Activated T-cell treated with anti-CD3 and anti-CD28 coated beads, Interleukin-2, amount 50 U/mL, for 72 hours (primary cell): ENCODE measurements at regions not wholly inside any gene's neighbourhood (a gene's known extent, or its start where the extent isn't known, plus 50 kb on each side); places are given as distances from the start of the nearest gene placed in this dataset.
A peak's percentile ranks its signal among the peaks of the same experiment; 100 is the strongest.

Experiments used
- ATAC-seq, 2 donors: fragments of 150-1000 bp; cut with Tn5 transposase; replicated peaks in 1 of 2; 2 replicates each; pipeline ENCODE4 v1.10.0; 2021; ENCODE audit warnings: moderate library complexity in 2 of 2, mild to moderate bottlenecking in 1 of 2
- DNase-seq, 2 donors: peaks; one replicate each; pipeline ENCODE4 v3.0.0; 2021 to 2022; ENCODE audit warnings: mixed read lengths in 1 of 2
- H3K27ac Mint-ChIP-seq: one replicate; pipeline ENCODE4 v1.8.0; 2022; ENCODE audit warnings: mild to moderate bottlenecking, moderate library complexity, mixed read lengths
- H3K27me3 Mint-ChIP-seq: one replicate; pipeline ENCODE4 v1.8.0; 2022; ENCODE audit warnings: low read depth, mixed read lengths
- H3K36me3 Mint-ChIP-seq, 2 donors: one replicate each; pipeline ENCODE4 v1.8.0; 2022; ENCODE audit warnings: mixed read lengths in 2 of 2, mild to moderate bottlenecking in 1 of 2; ENCODE audit not compliant: insufficient read depth in 2 of 2
- H3K4me1 Mint-ChIP-seq: one replicate; pipeline ENCODE4 v1.8.0; 2022; ENCODE audit warnings: low read depth, mixed read lengths
- H3K4me3 Mint-ChIP-seq, 2 donors: one replicate each; pipeline ENCODE4 v1.8.0; 2022; ENCODE audit warnings: mild to moderate bottlenecking in 2 of 2, mixed read lengths in 2 of 2, moderate library complexity in 2 of 2
- H3K9me3 Mint-ChIP-seq, 2 donors: one replicate each; pipeline ENCODE4 v1.8.0; 2022; ENCODE audit warnings: mixed read lengths in 2 of 2

- H3K27me3 Mint-ChIP-seq, result no peaks in the 10 kb centered on the region
- DNase-seq (no peak), ATAC-seq (no peak)
- no peaks in the 10 kb centered on the region for H3K4me1 Mint-ChIP-seq
- no peak overlapping the region for H3K27ac Mint-ChIP-seq
- no peaks in the 10 kb centered on the region for H3K36me3 Mint-ChIP-seq
- peaks cover 9 to 11% of the 10 kb centered on the region in 2 donors for H3K9me3 Mint-ChIP-seq
- no peak overlapping the region for H3K4me3 Mint-ChIP-seq
Measured at GRCh38 chr18:29648891-29649290, 1393.7 kb downstream of the DSC3 start.

GRCh38 chr18:29647700-29648099 lies 1394.8 kb downstream of the DSC3 start:
- ATAC-seq (no peak), DNase-seq (no peak)
- Mint-ChIP-seq H3K27ac (no peak overlapping the region), H3K27me3 (no peaks in the 10 kb centered on the region), H3K4me1 (no peaks in the 10 kb centered on the region), H3K4me3 (no peak overlapping the region), H3K36me3 (no peaks in the 10 kb centered on the region), H3K9me3 (peaks cover 9 to 11% of the 10 kb centered on the region in 2 donors)

GRCh38 chr18:29644276-29644675 lies 1398.3 kb downstream of the DSC3 start:
- Mint-ChIP-seq H3K4me1 (no peaks in the 10 kb centered on the region), H3K4me3 (no peak overlapping the region), H3K36me3 (peaks cover 0 to 2% of the 10 kb centered on the region in 2 donors), H3K9me3 (peaks cover 16% of the 10 kb centered on the region in 2 donors), H3K27ac (no peak overlapping the region), H3K27me3 (no peaks in the 10 kb centered on the region)
- ATAC-seq (no peak), DNase-seq (no peak)

GRCh38 chr18:29629493-29630036 lies 1413.0 kb downstream of the DSC3 start:
- no peak for ATAC-seq
- H3K36me3 Mint-ChIP-seq, result peaks cover 0 to 1% of the 10 kb centered on the region in 2 donors
- H3K9me3 Mint-ChIP-seq, result peaks cover 0 to 4% of the 10 kb centered on the region in 2 donors
- no peak overlapping the region for H3K4me3 Mint-ChIP-seq
- no peaks in the 10 kb centered on the region for H3K27me3 Mint-ChIP-seq
- H3K4me1 Mint-ChIP-seq, result no peaks in the 10 kb centered on the region
- DNase-seq, result no peak
- H3K27ac Mint-ChIP-seq, result no peak overlapping the region

GRCh38 chr18:29626094-29626493 lies 1416.4 kb downstream of the DSC3 start:
- Mint-ChIP-seq H3K36me3 (no peaks in the 10 kb centered on the region), H3K27me3 (no peaks in the 10 kb centered on the region)
- ATAC-seq, result no peak

GRCh38 chr18:29616867-29617266 lies 1425.7 kb downstream of the DSC3 start:
- H3K4me3 Mint-ChIP-seq, result no peak overlapping the region
- no peaks in the 10 kb centered on the region for H3K4me1 Mint-ChIP-seq
- DNase-seq, result no peak

More at GRCh38 chr18:29626094-29626493, 1416.4 kb downstream of the DSC3 start:
- H3K4me3 Mint-ChIP-seq, result no peak overlapping the region
- no peak for DNase-seq
- H3K9me3 Mint-ChIP-seq, result peaks cover 1 to 4% of the 10 kb centered on the region in 2 donors
- no peaks in the 10 kb centered on the region for H3K4me1 Mint-ChIP-seq
- H3K27ac Mint-ChIP-seq, result no peak overlapping the region

GRCh38 chr18:29608982-29609381 lies 1432.1 kb upstream of the CDH2 start:
- Mint-ChIP-seq H3K36me3 (peaks cover 2 to 3% of the 10 kb centered on the region in 2 donors), H3K4me1 (no peaks in the 10 kb centered on the region), H3K9me3 (peaks cover 16 to 26% of the 10 kb centered on the region in 2 donors), H3K27ac (no peak overlapping the region), H3K4me3 (no peak overlapping the region), H3K27me3 (no peaks in the 10 kb centered on the region)
- ATAC-seq (no peak), DNase-seq (no peak)

More at GRCh38 chr18:29616867-29617266, 1425.7 kb downstream of the DSC3 start:
- H3K27me3 Mint-ChIP-seq, result no peaks in the 10 kb centered on the region
- H3K27ac Mint-ChIP-seq, result no peak overlapping the region
- no peaks in the 10 kb centered on the region for H3K36me3 Mint-ChIP-seq
- no peak for ATAC-seq
- H3K9me3 Mint-ChIP-seq, result peaks cover 2 to 13% of the 10 kb centered on the region in 2 donors

GRCh38 chr18:29605365-29605764 lies 1428.4 kb upstream of the CDH2 start:
- Mint-ChIP-seq H3K4me3 (no peak overlapping the region), H3K27me3 (no peaks in the 10 kb centered on the region), H3K9me3 (peaks cover 19 to 29% of the 10 kb centered on the region in 2 donors), H3K27ac (no peak overlapping the region), H3K36me3 (peaks cover 2 to 3% of the 10 kb centered on the region in 2 donors), H3K4me1 (no peaks in the 10 kb centered on the region)
- DNase-seq, result no peak
- no peak for ATAC-seq

- Mint-ChIP-seq H3K27me3 (no peaks in the 10 kb centered on the region), H3K4me1 (no peaks in the 10 kb centered on the region), H3K4me3 (no peak overlapping the region), H3K36me3 (no peaks in the 10 kb centered on the region), H3K27ac (no peak overlapping the region), H3K9me3 (peaks cover 3 to 12% of the 10 kb centered on the region in 2 donors)
- DNase-seq (no peak), ATAC-seq (peak in 1 of 2 donors; percentile 34)
Measured at GRCh38 chr18:29596959-29597358, 1420.0 kb upstream of the CDH2 start.

GRCh38 chr18:29594493-29594892 lies 1417.6 kb upstream of the CDH2 start:
- no peak overlapping the region for H3K27ac Mint-ChIP-seq
- DNase-seq, result no peak

GRCh38 chr18:29588446-29589100 lies 1411.6 kb upstream of the CDH2 start:
- H3K36me3 Mint-ChIP-seq, result peaks cover 0 to 7% of the 10 kb centered on the region in 2 donors
- no peak overlapping the region for H3K27ac Mint-ChIP-seq
- no peaks in the 10 kb centered on the region for H3K4me1 Mint-ChIP-seq
- H3K27me3 Mint-ChIP-seq, result no peaks in the 10 kb centered on the region
- DNase-seq (no peak), ATAC-seq (no peak)
- peaks cover 10 to 21% of the 10 kb centered on the region in 2 donors for H3K9me3 Mint-ChIP-seq
- no peak overlapping the region for H3K4me3 Mint-ChIP-seq

More at GRCh38 chr18:29594493-29594892, 1417.6 kb upstream of the CDH2 start:
- Mint-ChIP-seq H3K27me3 (no peaks in the 10 kb centered on the region), H3K4me1 (no peaks in the 10 kb centered on the region), H3K36me3 (no peaks in the 10 kb centered on the region), H3K4me3 (no peak overlapping the region), H3K9me3 (peaks cover 0 to 19% of the 10 kb centered on the region in 2 donors)
- ATAC-seq, result no peak

- H3K27me3 Mint-ChIP-seq, result no peaks in the 10 kb centered on the region
- peaks cover 2 to 7% of the 10 kb centered on the region in 2 donors for H3K36me3 Mint-ChIP-seq
- peaks cover 11 to 18% of the 10 kb centered on the region in 2 donors for H3K9me3 Mint-ChIP-seq
- ATAC-seq (no peak), DNase-seq (no peak)
- H3K4me3 Mint-ChIP-seq, result no peak overlapping the region
- no peaks in the 10 kb centered on the region for H3K4me1 Mint-ChIP-seq
- H3K27ac Mint-ChIP-seq, result no peak overlapping the region
Measured at GRCh38 chr18:29586210-29586609, 1409.3 kb upstream of the CDH2 start.

- Mint-ChIP-seq H3K27me3 (no peaks in the 10 kb centered on the region), H3K36me3 (peaks cover 0 to 1% of the 10 kb centered on the region in 2 donors), H3K9me3 (peaks cover 5% of the 10 kb centered on the region in 2 donors), H3K4me3 (no peak overlapping the region), H3K4me1 (no peaks in the 10 kb centered on the region), H3K27ac (no peak overlapping the region)
- DNase-seq (no peak), ATAC-seq (no peak)
Measured at GRCh38 chr18:29560270-29560669, 1383.3 kb upstream of the CDH2 start.

- H3K4me3 Mint-ChIP-seq, result no peak overlapping the region
- DNase-seq (no peak), ATAC-seq (no peak)
- H3K4me1 Mint-ChIP-seq, result no peaks in the 10 kb centered on the region
- peaks cover 0 to 3% of the 10 kb centered on the region in 2 donors for H3K36me3 Mint-ChIP-seq
- peaks cover 3 to 7% of the 10 kb centered on the region in 2 donors for H3K9me3 Mint-ChIP-seq
- no peak overlapping the region for H3K27ac Mint-ChIP-seq
- H3K27me3 Mint-ChIP-seq, result no peaks in the 10 kb centered on the region
Measured at GRCh38 chr18:29556070-29556469, 1379.1 kb upstream of the CDH2 start.
